DND-41 (cell line): ENCODE measurements at regions not wholly inside any gene's neighbourhood (a gene's known extent, or its start where the extent isn't known, plus 50 kb on each side); places are given as distances from the start of the nearest gene placed in this dataset.

ENCODE experiments used
- ATAC-seq: fragments of 200-7000 bp; cut with Tn5 transposase; 3 replicates; pipeline ENCODE4 v1.9.1; 2021; ENCODE audit warnings: low read depth; ENCODE audit not compliant: insufficient read depth
- DNase-seq: peaks from one replicate; pipeline ENCODE4 v3.0.0-alpha.2; 2020
- H2AFZ ChIP-seq: 2 replicates; pipeline ENCODE4 v1.6.0; 2012; ENCODE audit warnings: low read depth, low read length
- H3K27ac ChIP-seq: 2 replicates; pipeline ENCODE4 v1.5.1; 2012; ENCODE audit warnings: low read length, inconsistent platforms
- H3K27me3 ChIP-seq: fragments of 200-600 bp; sonication (generic); 2 replicates; pipeline ENCODE4 v1.6.0; 2012; ENCODE audit warnings: low read length, mild to moderate bottlenecking, inconsistent platforms; ENCODE audit not compliant: insufficient read depth, poor library complexity
- H3K36me3 ChIP-seq: 2 replicates; pipeline ENCODE4 v1.5.1; 2012; ENCODE audit warnings: low read length, inconsistent platforms; ENCODE audit not compliant: insufficient read depth
- H3K4me1 ChIP-seq: 2 replicates; pipeline ENCODE4 v1.5.1; 2012; ENCODE audit warnings: mild to moderate bottlenecking, low read length; ENCODE audit not compliant: insufficient read depth
- H3K4me2 ChIP-seq: 2 replicates; pipeline ENCODE4 v1.6.0; 2012; ENCODE audit warnings: mild to moderate bottlenecking, moderate library complexity, low read length, inconsistent platforms; ENCODE audit not compliant: insufficient read depth
- H3K4me3 ChIP-seq, 2 experiments: fragments of 200-600 bp in 1 of 2; shearing (Covaris generic) in 1 of 2; 2 replicates each; pipeline ENCODE4 v1.5.1; 2012 to 2016; ENCODE audit warnings: inconsistent platforms in 2 of 2, low read length in 2 of 2, mild to moderate bottlenecking in 2 of 2, low read depth in 1 of 2, moderate library complexity in 1 of 2
- H3K79me2 ChIP-seq: 2 replicates; pipeline ENCODE4 v1.6.0; 2012; ENCODE audit warnings: low read length, inconsistent platforms; ENCODE audit not compliant: insufficient read depth
- H3K9ac ChIP-seq: 2 replicates; pipeline ENCODE4 v1.6.0; 2012; ENCODE audit warnings: low read depth, mild to moderate bottlenecking, inconsistent platforms, low read length, moderate library complexity
- H3K9me3 ChIP-seq: 2 replicates; pipeline ENCODE4 v1.5.1; 2012; ENCODE audit warnings: low read length, moderate library complexity, mild to moderate bottlenecking, inconsistent platforms; ENCODE audit not compliant: insufficient read depth, severe bottlenecking
- H4K20me1 ChIP-seq: 2 replicates; pipeline ENCODE4 v1.6.0; 2012; ENCODE audit warnings: low read length; ENCODE audit not compliant: insufficient read depth
- CTCF ChIP-seq: IDR thresholded peaks from 2 replicates; pipeline ENCODE4 v1.5.1; 2012; ENCODE audit warnings: borderline replicate concordance, low read length, moderate library complexity, mild to moderate bottlenecking; ENCODE audit not compliant: poor library complexity, severe bottlenecking; ENCODE audit errors: extremely low read depth
- EZH2 ChIP-seq: IDR thresholded peaks from 3 replicates; pipeline ENCODE4 v1.6.1; 2012; ENCODE audit warnings: borderline replicate concordance, low read depth, mild to moderate bottlenecking, moderate library complexity, low read length, inconsistent platforms; ENCODE audit not compliant: severe bottlenecking

DNA sequence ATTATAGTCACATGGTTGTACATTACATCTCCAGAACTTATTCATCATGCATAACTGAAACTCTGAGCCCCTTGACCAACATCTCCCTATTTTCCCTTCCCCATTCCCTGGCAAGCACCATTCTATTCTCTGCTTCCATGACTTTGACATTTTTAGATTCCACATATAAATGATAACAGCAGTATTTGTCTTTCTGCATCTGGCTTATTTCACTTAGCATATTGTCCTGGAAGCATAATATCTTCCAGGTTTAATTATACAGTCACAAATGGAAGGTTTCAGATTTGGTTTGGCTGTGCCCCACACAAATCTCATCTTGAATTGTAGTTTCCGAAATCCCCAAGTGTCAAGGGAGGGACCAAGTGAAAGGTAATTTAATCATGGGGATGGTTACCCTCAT lies 626.9 kb upstream of the PKDCC start:
- H4K20me1 ChIP-seq: no peaks in the 10 kb centered on the region
- DNase-seq: no peak
- H3K36me3 ChIP-seq: no peaks in the 10 kb centered on the region
- H3K79me2 ChIP-seq: no peaks in the 10 kb centered on the region
- H3K9ac ChIP-seq: no peak overlapping the region
- H3K27me3 ChIP-seq: no peaks in the 10 kb centered on the region
- H3K9me3 ChIP-seq: no peaks in the 10 kb centered on the region
- H3K4me3 ChIP-seq: no peak overlapping the region
- H3K4me1 ChIP-seq: no peaks in the 10 kb centered on the region
- H2AFZ ChIP-seq: no peak overlapping the region
- H3K27ac ChIP-seq: no peak overlapping the region
- TF ChIP-seq EZH2 (no peak), CTCF (no peak)
- ATAC-seq: no peak
- H3K4me2 ChIP-seq: no peak overlapping the region

GRCh38 chr2:41431756-41432155 lies 616.1 kb upstream of the PKDCC start:
- no peak overlapping the region for H3K4me3 ChIP-seq
- H3K9ac ChIP-seq: no peak overlapping the region
- no peaks in the 10 kb centered on the region for H3K79me2 ChIP-seq
- H3K36me3 ChIP-seq: no peaks in the 10 kb centered on the region
- ATAC-seq (no peak), DNase-seq (no peak)
- H3K9me3 ChIP-seq: no peaks in the 10 kb centered on the region
- H4K20me1 ChIP-seq: no peaks in the 10 kb centered on the region
- H3K27me3 ChIP-seq: no peaks in the 10 kb centered on the region
- H3K4me1 ChIP-seq: no peaks in the 10 kb centered on the region
- no peak overlapping the region for H2AFZ ChIP-seq
- H3K27ac ChIP-seq: no peak overlapping the region
- no peak overlapping the region for H3K4me2 ChIP-seq
- TF ChIP-seq EZH2 (no peak), CTCF (no peak)

DNA sequence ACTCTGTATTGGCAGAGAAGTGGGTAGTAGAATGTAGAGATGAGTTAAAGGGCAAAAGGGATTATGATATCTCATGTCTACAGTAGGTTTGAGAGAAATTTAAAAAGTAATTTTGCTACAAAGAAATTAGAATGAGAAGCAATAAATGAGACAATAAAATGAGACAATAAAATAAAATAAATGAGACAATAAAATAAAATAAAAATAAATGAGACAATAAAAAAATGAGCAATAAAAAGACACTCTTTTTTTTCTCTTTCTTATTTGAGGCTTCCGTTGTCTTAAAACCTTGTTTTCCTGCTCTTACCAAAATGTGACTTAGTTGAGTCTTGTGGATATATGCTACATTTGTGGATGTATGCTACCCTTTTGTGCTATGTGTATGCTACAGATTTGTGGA lies 615.4 kb upstream of the PKDCC start:
- Histone ChIP-seq H3K4me3 (no peak overlapping the region), H3K27ac (no peak overlapping the region), H3K4me1 (no peaks in the 10 kb centered on the region), H3K36me3 (no peaks in the 10 kb centered on the region), H3K9ac (no peak overlapping the region), H3K79me2 (no peaks in the 10 kb centered on the region), H3K27me3 (no peaks in the 10 kb centered on the region), H3K4me2 (no peak overlapping the region), H4K20me1 (no peaks in the 10 kb centered on the region), H3K9me3 (no peaks in the 10 kb centered on the region), H2AFZ (no peak overlapping the region)
- ATAC-seq: no peak
- TF ChIP-seq CTCF (no peak), EZH2 (no peak)
- DNase-seq: no peak

DNA sequence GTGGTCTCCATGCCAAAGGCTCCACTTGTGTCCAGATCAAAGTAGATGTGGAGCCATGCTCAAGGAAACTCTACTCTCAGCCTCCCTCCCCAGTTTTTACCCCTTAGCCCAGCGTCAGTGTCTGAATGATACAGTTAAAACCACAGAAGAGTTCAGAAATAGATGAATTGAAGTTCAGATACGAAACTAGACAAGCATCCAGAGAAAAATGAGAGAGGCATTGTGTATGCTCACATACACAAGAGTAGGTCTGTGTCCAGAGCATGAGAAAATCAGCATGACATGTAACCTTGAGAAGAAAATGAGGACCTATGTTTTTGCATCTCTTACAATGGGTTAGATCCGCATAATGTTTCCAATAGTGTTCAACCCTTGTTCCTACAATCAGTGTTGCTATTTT lies 612.8 kb upstream of the PKDCC start:
- Histone ChIP-seq H3K9ac (no peak overlapping the region), H3K27me3 (no peaks in the 10 kb centered on the region), H3K9me3 (no peaks in the 10 kb centered on the region), H3K4me2 (no peak overlapping the region), H3K4me3 (no peak overlapping the region), H3K4me1 (no peaks in the 10 kb centered on the region), H3K27ac (no peak overlapping the region), H3K79me2 (no peaks in the 10 kb centered on the region), H3K36me3 (no peaks in the 10 kb centered on the region), H2AFZ (no peak overlapping the region), H4K20me1 (no peaks in the 10 kb centered on the region)
- TF ChIP-seq CTCF (no peak), EZH2 (no peak)
- DNase-seq (no peak), ATAC-seq (no peak)
